ENCODE measurements at regions not wholly inside any gene's neighbourhood (a gene's known extent, or its start where the extent isn't known, plus 50 kb on each side); places are given as distances from the start of the nearest gene placed in this dataset.

GRCh38 chr11:112410325-112410724 is 149.7 kb upstream of the PLET1 start:
- TF ChIP-seq, protein P1, sequence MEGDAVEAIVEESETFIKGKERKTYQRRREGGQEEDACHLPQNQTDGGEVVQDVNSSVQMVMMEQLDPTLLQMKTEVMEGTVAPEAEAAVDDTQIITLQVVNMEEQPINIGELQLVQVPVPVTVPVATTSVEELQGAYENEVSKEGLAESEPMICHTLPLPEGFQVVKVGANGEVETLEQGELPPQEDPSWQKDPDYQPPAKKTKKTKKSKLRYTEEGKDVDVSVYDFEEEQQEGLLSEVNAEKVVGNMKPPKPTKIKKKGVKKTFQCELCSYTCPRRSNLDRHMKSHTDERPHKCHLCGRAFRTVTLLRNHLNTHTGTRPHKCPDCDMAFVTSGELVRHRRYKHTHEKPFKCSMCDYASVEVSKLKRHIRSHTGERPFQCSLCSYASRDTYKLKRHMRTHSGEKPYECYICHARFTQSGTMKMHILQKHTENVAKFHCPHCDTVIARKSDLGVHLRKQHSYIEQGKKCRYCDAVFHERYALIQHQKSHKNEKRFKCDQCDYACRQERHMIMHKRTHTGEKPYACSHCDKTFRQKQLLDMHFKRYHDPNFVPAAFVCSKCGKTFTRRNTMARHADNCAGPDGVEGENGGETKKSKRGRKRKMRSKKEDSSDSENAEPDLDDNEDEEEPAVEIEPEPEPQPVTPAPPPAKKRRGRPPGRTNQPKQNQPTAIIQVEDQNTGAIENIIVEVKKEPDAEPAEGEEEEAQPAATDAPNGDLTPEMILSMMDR (conservative IDR thresholded peaks at IDR 0.05 in 1 of 2, IDR thresholded peaks at IDR 0.05 in 1 of 2; ENCODE audit: extremely low read depth in 1 of 2, insufficient read depth in 1 of 2, low read depth in 1 of 2, low read length in 2 of 2), result no peak
- no peak for TF ChIP-seq EZH2 (IDR thresholded peaks at IDR 0.05; ENCODE audit: borderline replicate concordance, low read length)
